ENCODE measurements at regions not wholly inside any gene's neighbourhood (a gene's known extent, or its start where the extent isn't known, plus 50 kb on each side); places are given as distances from the start of the nearest gene placed in this dataset.
A peak's percentile ranks its signal among the peaks of the same experiment; 100 is the strongest.

DNA sequence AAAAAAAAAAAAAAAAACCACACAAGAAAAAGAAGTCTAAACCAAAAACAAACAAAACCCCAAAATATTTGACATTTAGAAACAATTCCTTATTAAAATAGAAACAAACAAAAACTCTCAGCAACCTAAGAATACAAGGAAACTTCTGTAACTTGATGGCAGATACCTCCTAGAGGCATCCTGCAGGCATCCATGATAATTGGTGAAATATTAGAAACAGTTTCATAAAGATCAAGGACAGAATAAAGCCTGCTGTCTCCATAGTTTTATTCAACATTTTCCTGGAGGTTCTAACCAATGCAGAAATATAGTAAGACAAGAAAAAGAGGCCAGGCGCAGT, 63.0 kb upstream of the TRPM1 start:
- intact Hi-C loops (cut with DNase I; ENCODE audit: low total_unique reads) = no loop called here
- no peak for TF ChIP-seq POLR2A (IDR thresholded peaks at IDR 0.05)
- no peak for TF ChIP-seq CTCF (IDR thresholded peaks at IDR 0.05)
- no peaks in the 10 kb centered on the region for H3K27me3 ChIP-seq
- no peak overlapping the region for H3K4me3 ChIP-seq
- DNase-seq = no peak
- no peak overlapping the region for H3K27ac ChIP-seq
- no peaks in the 10 kb centered on the region for H3K36me3 ChIP-seq (ENCODE audit: low read depth, missing control alignments)
- H3K4me1 ChIP-seq = no peaks in the 10 kb centered on the region
- no peaks in the 10 kb centered on the region for H3K9me3 ChIP-seq
- 88 to 92% methylated on average over 1 of the region's 1 CpG for WGBS, 2 donors

DNA sequence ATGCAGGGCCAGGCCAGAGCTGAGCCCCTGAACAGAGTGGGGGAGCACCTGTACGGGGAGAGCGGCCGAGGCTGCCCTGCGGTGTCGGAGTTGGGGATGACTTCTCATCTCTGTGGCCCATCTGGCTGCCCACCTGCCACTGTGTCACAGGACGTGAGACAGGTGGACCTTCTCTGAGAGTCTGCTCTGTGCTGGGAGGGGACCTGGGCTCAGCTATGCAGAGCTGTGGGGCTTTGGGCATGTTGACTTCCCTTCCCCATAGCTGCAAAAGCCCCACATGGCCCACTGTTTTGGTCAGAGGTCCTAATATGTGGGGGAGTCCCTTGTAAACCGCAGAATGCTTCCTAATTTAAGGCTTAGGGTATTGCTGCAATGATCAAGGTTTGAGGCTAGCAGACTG, 68.0 kb upstream of the TRPM1 start:
- no peak overlapping the region for H3K27ac ChIP-seq
- intact Hi-C loops (cut with DNase I; ENCODE audit: low total_unique reads) = no loop called here
- no peak for TF ChIP-seq POLR2A (IDR thresholded peaks at IDR 0.05)
- no peak for TF ChIP-seq CTCF (IDR thresholded peaks at IDR 0.05)
- H3K36me3 ChIP-seq (ENCODE audit: low read depth, missing control alignments) = no peaks in the 10 kb centered on the region
- H3K4me3 ChIP-seq = no peak overlapping the region
- no peak for DNase-seq
- no peaks in the 10 kb centered on the region for H3K9me3 ChIP-seq
- 33 to 77% methylated on average over 1 to 7 of the region's 7 CpGs for WGBS, 2 donors
- no peaks in the 10 kb centered on the region for H3K4me1 ChIP-seq
- H3K27me3 ChIP-seq = no peaks in the 10 kb centered on the region

- no peaks in the 10 kb centered on the region for H3K9me3 ChIP-seq
- 95% methylated on average over 2 to 8 of the region's 8 CpGs for whole genome bisulfite sequencing, 2 donors
- intact Hi-C loops (cut with DNase I; ENCODE audit: low total_unique reads) = no loop called here
- no peak overlapping the region for H3K4me3 ChIP-seq
- no peaks in the 10 kb centered on the region for H3K27me3 ChIP-seq
- no peak overlapping the region for H3K27ac ChIP-seq
- H3K36me3 ChIP-seq (ENCODE audit: low read depth, missing control alignments) = no peaks in the 10 kb centered on the region
- peak; percentile 6 for DNase-seq
- TF ChIP-seq CTCF (IDR thresholded peaks at IDR 0.05) = no peak
- TF ChIP-seq POLR2A (IDR thresholded peaks at IDR 0.05) = no peak
- H3K4me1 ChIP-seq = no peaks in the 10 kb centered on the region
Observed at GRCh38 chr15:31171731-31172130, 70.2 kb upstream of the TRPM1 start.

DNA sequence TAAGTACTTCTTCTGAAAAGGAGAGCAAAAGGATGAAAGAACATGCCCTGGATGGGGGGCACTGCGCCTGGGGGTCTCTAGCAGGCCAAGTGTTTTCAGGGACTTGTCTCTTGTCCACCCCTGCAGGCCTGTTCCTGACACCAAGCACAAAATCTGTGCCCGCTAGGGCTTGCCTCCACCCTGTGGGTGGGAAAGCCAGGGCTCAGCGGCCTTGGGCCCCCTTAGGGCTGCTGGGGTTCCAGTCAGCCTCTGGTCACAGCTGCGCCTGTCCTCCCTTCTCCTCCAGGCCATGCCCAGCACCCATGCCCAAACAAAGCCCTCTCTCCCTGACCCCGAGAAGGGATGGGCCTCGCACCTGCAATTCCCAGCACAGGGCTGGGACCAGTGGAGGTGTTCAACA, 71.1 kb upstream of the TRPM1 start:
- intact Hi-C loops (cut with DNase I; ENCODE audit: low total_unique reads) = no loop called here

More for the DNA sequence above, 71.1 kb upstream of the TRPM1 start:
- TF ChIP-seq POLR2A (IDR thresholded peaks at IDR 0.05) (no peak), CTCF (IDR thresholded peaks at IDR 0.05) (no peak)
- peak; percentile 9 for DNase-seq
- Histone ChIP-seq H3K9me3 (no peaks in the 10 kb centered on the region), H3K4me3 (no peak overlapping the region), H3K4me1 (no peaks in the 10 kb centered on the region), H3K36me3 (ENCODE audit: low read depth, missing control alignments) (no peaks in the 10 kb centered on the region), H3K27me3 (no peaks in the 10 kb centered on the region), H3K27ac (no peak overlapping the region)
- WGBS, 2 donors = 93 to 96% methylated on average over 3 to 6 of the region's 6 CpGs

Data from testis (tissue), 2 donors.